ENCODE measurements at regions not wholly inside any gene's neighbourhood (a gene's known extent, or its start where the extent isn't known, plus 50 kb on each side); places are given as distances from the start of the nearest gene placed in this dataset.

GRCh38 chr11:109192864-109193263, 229.1 kb upstream of the C11orf87 start:
- TF ChIP-seq POLR2A (IDR thresholded peaks at IDR 0.05) (no peak), CTCF (IDR thresholded peaks at IDR 0.05) (no peak)

Measured in transverse colon (tissue), 3 donors.